Fibroblast of the aortic adventitia (primary cell): ENCODE measurements at regions not wholly inside any gene's neighbourhood (a gene's known extent, or its start where the extent isn't known, plus 50 kb on each side); places are given as distances from the start of the nearest gene placed in this dataset.
A peak's percentile ranks its signal among the peaks of the same experiment; 100 is the strongest.

Experiments
- DNase-seq: peaks from one replicate; pipeline ENCODE4 v3.0.0-alpha.2; 2010; ENCODE audit warnings: low read depth
- H3K4me3 ChIP-seq: 2 replicates; pipeline ENCODE4 v1.5.1; 2011; ENCODE audit warnings: low read depth, mild to moderate bottlenecking, control low read depth, low read length, moderate library complexity
- TF ChIP-seq, protein P1 (sequence below): IDR thresholded peaks from 2 replicates; pipeline ENCODE4 v1.5.1; 2011; ENCODE audit warnings: mild to moderate bottlenecking, low read length, control low read depth, inconsistent platforms; ENCODE audit not compliant: insufficient read depth

DNA sequence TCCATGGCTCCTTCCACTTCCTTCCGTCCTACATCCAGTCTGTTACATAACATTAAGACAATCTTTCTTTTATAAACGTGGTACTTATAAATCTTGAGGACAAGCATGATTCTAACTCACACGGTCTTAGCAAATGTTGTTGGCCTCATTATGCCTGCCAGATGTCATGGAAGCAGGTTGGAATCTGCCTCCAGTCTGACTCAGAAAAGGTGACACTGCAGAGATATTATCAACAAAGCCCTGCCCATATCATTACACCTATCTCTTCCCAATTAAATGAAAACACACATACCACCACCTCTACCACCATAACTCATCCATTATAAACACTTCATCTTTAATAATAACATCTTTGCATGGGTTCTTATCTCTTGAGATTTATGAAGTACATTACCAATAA lies 334.7 kb upstream of the CHAC2 start:
- TF ChIP-seq, protein P1, sequence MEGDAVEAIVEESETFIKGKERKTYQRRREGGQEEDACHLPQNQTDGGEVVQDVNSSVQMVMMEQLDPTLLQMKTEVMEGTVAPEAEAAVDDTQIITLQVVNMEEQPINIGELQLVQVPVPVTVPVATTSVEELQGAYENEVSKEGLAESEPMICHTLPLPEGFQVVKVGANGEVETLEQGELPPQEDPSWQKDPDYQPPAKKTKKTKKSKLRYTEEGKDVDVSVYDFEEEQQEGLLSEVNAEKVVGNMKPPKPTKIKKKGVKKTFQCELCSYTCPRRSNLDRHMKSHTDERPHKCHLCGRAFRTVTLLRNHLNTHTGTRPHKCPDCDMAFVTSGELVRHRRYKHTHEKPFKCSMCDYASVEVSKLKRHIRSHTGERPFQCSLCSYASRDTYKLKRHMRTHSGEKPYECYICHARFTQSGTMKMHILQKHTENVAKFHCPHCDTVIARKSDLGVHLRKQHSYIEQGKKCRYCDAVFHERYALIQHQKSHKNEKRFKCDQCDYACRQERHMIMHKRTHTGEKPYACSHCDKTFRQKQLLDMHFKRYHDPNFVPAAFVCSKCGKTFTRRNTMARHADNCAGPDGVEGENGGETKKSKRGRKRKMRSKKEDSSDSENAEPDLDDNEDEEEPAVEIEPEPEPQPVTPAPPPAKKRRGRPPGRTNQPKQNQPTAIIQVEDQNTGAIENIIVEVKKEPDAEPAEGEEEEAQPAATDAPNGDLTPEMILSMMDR, result no peak
- H3K4me3 ChIP-seq, result no peak overlapping the region
- no peak for DNase-seq

DNA sequence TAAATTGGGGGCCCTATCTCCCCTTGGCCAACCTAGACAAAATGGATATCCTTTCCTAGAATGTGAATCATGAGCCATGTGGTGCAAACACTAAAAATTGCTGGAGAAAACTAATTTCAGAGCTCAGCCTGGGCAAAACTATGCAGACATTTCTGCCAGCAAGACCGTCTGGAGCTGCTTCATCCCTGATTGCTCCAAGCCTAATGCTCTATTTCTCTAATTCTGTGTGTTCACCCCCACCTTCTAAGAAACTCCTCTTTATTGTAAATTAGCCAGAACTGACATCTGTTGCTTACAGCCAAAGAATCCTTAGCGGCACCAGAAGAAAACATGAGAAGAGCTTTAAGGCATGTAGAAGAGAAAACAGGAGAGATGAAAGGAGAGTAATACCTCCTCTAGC lies 337.7 kb upstream of the CHAC2 start:
- TF ChIP-seq, protein P1, result no peak
- no peak overlapping the region for H3K4me3 ChIP-seq
- DNase-seq, result peak; percentile 4

DNA sequence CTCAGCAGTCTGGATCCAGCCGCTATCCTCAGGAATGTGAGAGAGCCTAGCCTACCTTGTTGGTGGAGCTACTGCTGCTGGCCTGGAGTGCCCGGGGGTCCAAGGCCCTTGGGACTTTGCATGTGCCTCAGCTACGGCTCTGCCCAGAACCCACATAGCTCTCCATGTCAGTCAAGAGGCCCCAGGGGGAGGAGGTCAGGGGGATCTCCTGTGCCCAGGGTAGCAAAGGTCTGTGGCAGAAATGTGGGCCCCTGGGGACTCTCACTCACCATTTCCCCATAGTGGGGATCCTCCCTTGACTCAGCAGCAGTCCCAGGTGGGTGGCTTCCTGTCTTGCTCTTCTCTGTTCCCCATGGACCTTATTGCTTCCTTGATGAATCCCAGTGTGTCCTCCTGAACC lies 342.7 kb upstream of the CHAC2 start:
- H3K4me3 ChIP-seq, result no peak overlapping the region
- TF ChIP-seq, protein P1, result no peak
- no peak for DNase-seq

DNA sequence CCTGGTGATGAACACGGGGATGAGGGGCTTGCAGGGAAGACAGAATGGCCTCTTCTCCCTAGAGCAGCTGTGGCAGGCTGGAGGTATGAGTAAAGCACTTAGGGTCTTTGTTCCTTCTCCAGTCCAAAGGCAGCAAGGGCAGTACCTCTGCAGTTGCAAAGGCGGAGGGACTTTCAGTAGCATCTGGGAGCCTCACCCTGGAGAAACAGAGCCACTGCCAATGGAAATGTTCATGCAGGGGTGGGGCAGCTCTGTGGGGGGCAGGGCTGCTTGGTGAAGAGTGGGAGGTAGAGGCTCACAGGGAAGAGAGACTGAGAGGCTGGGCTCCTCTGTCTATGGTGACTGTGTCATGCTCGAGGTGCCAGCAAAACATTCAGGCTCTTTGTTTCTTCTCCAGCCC lies 344.1 kb upstream of the CHAC2 start:
- TF ChIP-seq, protein P1, result no peak
- H3K4me3 ChIP-seq, result no peak overlapping the region
- DNase-seq, result no peak

DNA sequence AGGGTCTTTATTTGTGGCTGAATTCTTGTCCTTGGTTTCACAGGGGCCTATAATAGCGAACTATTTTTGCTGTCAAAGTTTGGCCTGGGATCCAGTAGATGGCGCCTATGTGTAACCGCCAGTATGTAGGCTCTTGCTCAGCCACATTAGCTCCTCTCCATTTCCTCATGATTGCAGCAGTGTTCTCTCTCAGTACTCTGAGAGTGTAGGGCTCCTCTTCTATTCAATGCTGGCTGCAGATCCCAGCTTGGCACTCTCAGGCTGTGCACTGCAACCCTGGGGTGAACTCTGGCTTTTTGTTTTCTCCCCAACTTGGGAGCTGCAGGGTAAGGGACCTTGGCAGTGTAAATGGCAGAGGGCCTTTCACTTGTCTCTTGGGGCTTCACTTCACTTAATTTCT lies 344.6 kb upstream of the CHAC2 start:
- TF ChIP-seq, protein P1, result peak; percentile 31
- peak; percentile 52 for DNase-seq
- no peak overlapping the region for H3K4me3 ChIP-seq

DNA sequence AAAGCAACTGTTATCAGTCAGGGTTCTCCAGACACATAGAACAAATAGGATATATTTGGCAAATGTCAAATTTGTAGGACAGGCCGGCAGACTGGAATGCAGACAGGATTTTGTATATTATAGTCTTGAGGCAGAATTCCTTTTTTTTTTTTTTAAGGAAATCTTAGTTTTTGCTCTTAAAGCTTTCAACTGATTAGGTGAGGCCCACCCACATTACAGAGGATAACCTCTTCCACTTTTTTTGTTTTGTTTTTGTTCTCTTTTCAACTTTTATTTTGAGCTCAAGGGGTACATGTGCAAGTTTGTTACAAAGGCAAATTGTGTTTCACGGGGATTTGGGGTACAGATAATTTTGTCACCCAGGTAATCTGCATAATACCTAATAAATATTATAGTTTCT lies 350.2 kb upstream of the CHAC2 start:
- no peak for DNase-seq
- TF ChIP-seq, protein P1, result no peak
- H3K4me3 ChIP-seq, result no peak overlapping the region

DNA sequence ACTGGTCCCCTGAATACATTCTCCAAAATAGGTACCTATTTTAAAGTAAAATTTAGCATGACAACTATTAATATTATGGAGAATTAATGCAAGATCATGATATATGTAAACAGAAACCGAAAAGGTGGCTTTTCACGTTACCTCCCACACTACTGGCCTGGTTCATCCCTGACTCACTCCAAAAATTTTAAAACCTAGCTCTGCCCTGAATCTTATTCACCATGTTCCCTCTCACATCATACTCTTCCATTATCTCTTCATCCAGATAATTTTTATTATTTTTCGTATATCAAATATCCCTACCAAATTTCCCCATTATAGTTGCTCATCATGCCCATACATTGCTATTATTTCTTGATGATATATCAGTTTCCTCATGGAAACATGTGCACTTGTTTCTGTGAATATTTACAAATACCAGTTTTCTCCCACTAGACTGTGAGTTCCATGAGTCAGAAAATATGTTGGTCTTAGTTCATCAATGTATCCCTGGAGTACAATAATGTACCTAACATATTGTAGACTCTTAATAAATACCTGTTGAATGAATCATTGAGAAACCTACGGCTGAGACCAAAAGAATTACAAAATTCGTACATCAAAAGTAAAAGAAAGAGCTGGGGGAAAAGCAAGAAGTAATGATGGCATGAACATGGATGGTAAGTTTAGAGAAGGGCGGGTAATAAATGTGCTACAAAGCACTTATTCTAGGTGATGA lies 360.1 kb upstream of the CHAC2 start:
- TF ChIP-seq, protein P1, result no peak
- no peak overlapping the region for H3K4me3 ChIP-seq
- DNase-seq, result no peak
